ENCODE measurements at regions not wholly inside any gene's neighbourhood (a gene's known extent, or its start where the extent isn't known, plus 50 kb on each side); places are given as distances from the start of the nearest gene placed in this dataset.

DNA sequence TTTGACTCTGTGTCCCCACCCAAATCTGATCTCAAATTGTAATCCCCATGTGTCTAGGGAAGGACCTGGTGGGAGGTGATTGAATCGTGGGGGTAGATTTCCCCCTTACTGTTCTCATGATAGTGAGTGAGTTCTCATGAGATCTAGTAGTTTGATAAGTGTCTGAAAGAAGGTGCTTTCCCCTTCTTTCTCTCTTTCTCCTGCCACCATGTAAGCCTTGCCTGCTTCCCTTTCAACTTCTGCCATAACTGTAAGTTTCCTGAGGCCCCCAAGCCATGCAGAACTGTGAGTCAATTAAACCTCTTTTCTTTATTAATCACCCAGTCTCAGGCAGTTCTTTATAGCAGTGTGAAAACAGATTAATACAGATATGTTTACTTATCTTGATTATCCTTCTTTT, 266.5 kb upstream of the GYPC start:
- ATAC-seq (ENCODE audit: low read depth): no peak
- TF ChIP-seq MXI1 (IDR thresholded peaks at IDR 0.05; ENCODE audit: borderline replicate concordance, low read depth, low read length) (no peak), CHD1 (IDR thresholded peaks at IDR 0.05; ENCODE audit: low read depth, low read length) (no peak), RAD21 (IDR thresholded peaks at IDR 0.05; ENCODE audit: low read length) (no peak), RFX5 (IDR thresholded peaks at IDR 0.05; ENCODE audit: low read depth, low read length) (no peak), SMC3 (IDR thresholded peaks at IDR 0.05; ENCODE audit: low read depth, low read length) (no peak), CEBPB (IDR thresholded peaks at IDR 0.05; ENCODE audit: low read depth, low read length) (no peak), NFE2L2 (IDR thresholded peaks at IDR 0.05; ENCODE audit: low read depth, low read length) (no peak), RCOR1 (IDR thresholded peaks at IDR 0.05; ENCODE audit: insufficient replicate concordance, low read length) (no peak), MAFK (IDR thresholded peaks at IDR 0.05; ENCODE audit: low read depth, low read length) (no peak), MAZ (IDR thresholded peaks at IDR 0.05; ENCODE audit: borderline replicate concordance, low read depth, low read length) (no peak), BHLHE40 (IDR thresholded peaks at IDR 0.05; ENCODE audit: low read depth, low read length) (no peak), POLR2A (IDR thresholded peaks at IDR 0.05; ENCODE audit: low read depth, low read length) (no peak), FOS (IDR thresholded peaks at IDR 0.05; ENCODE audit: low read depth, low read length) (no peak)
- TF ChIP-seq, protein P1, sequence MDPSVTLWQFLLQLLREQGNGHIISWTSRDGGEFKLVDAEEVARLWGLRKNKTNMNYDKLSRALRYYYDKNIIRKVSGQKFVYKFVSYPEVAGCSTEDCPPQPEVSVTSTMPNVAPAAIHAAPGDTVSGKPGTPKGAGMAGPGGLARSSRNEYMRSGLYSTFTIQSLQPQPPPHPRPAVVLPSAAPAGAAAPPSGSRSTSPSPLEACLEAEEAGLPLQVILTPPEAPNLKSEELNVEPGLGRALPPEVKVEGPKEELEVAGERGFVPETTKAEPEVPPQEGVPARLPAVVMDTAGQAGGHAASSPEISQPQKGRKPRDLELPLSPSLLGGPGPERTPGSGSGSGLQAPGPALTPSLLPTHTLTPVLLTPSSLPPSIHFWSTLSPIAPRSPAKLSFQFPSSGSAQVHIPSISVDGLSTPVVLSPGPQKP (IDR thresholded peaks at IDR 0.05; ENCODE audit: borderline replicate concordance, low read depth, low read length): no peak
- TF ChIP-seq, protein P2, sequence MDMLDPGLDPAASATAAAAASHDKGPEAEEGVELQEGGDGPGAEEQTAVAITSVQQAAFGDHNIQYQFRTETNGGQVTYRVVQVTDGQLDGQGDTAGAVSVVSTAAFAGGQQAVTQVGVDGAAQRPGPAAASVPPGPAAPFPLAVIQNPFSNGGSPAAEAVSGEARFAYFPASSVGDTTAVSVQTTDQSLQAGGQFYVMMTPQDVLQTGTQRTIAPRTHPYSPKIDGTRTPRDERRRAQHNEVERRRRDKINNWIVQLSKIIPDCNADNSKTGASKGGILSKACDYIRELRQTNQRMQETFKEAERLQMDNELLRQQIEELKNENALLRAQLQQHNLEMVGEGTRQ (IDR thresholded peaks at IDR 0.05; ENCODE audit: low read depth, low read length): no peak

More for the DNA sequence above, 266.5 kb upstream of the GYPC start:
- CTCF ChIA-PET: no interaction called here
- H2AFZ ChIP-seq (replicated peaks; ENCODE audit: low read length, poor library complexity): no peak overlapping the region
- H4K8ac ChIP-seq (ENCODE audit: low read depth in 2 of 2, low read length in 2 of 2): no peak overlapping the region
- H3K9me1 ChIP-seq (ENCODE audit: insufficient read depth, low read length): no peaks in the 10 kb centered on the region
- peaks cover 9% of the 10 kb centered on the region for H3K9me3 ChIP-seq (ENCODE audit: control insufficient read depth, insufficient read depth, low read length)
- intact Hi-C loops (cut with micrococcal nuclease): no loop called here
- dilution Hi-C loops (cut with HindIII; ENCODE audit: low sequenced_read_pairs, unreplicated experiment): no loop called here
- H4K5ac ChIP-seq (ENCODE audit: low read depth, low read length): no peak overlapping the region
- no peak overlapping the region for H2BK20ac ChIP-seq (ENCODE audit: low read depth, low read length)
- no peaks in the 10 kb centered on the region for H3K27me3 ChIP-seq (ENCODE audit: control insufficient read depth, insufficient read depth, low read length)
- H3K4me3 ChIP-seq (ENCODE audit: insufficient read depth, low read depth, low read length): no peak overlapping the region
- POLR2A ChIA-PET (ENCODE audit: unreplicated experiment): no interaction called here
- H3K36me3 ChIP-seq (ENCODE audit: control insufficient read depth, insufficient read depth, low read length): no peaks in the 10 kb centered on the region
- H3K9ac ChIP-seq (ENCODE audit: low read depth, low read length): no peak overlapping the region
- no peak overlapping the region for H3K18ac ChIP-seq (ENCODE audit: low read depth, low read length)
- H3K4me2 ChIP-seq (ENCODE audit: low read depth, low read length): no peak overlapping the region
- H2BK120ac ChIP-seq (ENCODE audit: low read depth, low read length): no peak overlapping the region
- H3K27ac ChIP-seq (ENCODE audit: insufficient read depth, low read length): no peak overlapping the region
- H3K23ac ChIP-seq (ENCODE audit: low read depth, low read length): no peak overlapping the region
- H3K56ac ChIP-seq (ENCODE audit: extremely low read depth, insufficient read depth, low read length): no peak overlapping the region
- H2BK15ac ChIP-seq (ENCODE audit: low read depth, low read length): no peak overlapping the region
- no peak overlapping the region for H2AK9ac ChIP-seq (replicated peaks; ENCODE audit: low read depth, low read length, poor library complexity)
- no peak for DNase-seq
- H2AK5ac ChIP-seq (ENCODE audit: low read depth, low read length): no peak overlapping the region
- no peaks in the 10 kb centered on the region for H4K20me1 ChIP-seq (ENCODE audit: insufficient read depth, low read length)
- no peak overlapping the region for H3K14ac ChIP-seq (replicated peaks; ENCODE audit: low read depth, low read length)
- BruUV-seq (replicated peaks): no TSS peak
- WGBS, 2 experiments (ENCODE audit: extremely low coverage in 2 of 2, insufficient read length in 1 of 2): no CpG with 5 or more reads among the region's 1 CpG
- H3K79me1 ChIP-seq (ENCODE audit: low read depth in 1 of 2, low read length in 2 of 2): no peaks in the 10 kb centered on the region
- in situ Hi-C loops (cut with MboI; ENCODE audit: low sequenced_read_pairs): no loop called here
- H3K4me1 ChIP-seq (ENCODE audit: control insufficient read depth, insufficient read depth, low read length): no peaks in the 10 kb centered on the region
- H2BK5ac ChIP-seq (ENCODE audit: low read depth, low read length, poor library complexity, severe bottlenecking): no peak overlapping the region
- no peak overlapping the region for H3K4ac ChIP-seq (ENCODE audit: low read depth, low read length)
- H4K91ac ChIP-seq (ENCODE audit: insufficient read depth, low read depth, low read length): no peak overlapping the region

All from IMR-90 (cell line).